GM23248 (cell line): ENCODE measurements at regions not wholly inside any gene's neighbourhood (a gene's known extent, or its start where the extent isn't known, plus 50 kb on each side); places are given as distances from the start of the nearest gene placed in this dataset.

Source experiments
- DNase-seq: peaks from one replicate; pipeline ENCODE4 v3.0.0-alpha.2; 2015
- H2AFZ ChIP-seq: fragments of 200-600 bp; sonication (generic); 2 replicates; pipeline ENCODE4 v1.6.1; 2016; ENCODE audit warnings: antibody characterized with exemption
- H3F3A ChIP-seq: fragments of 200-600 bp; sonication (generic); 2 replicates; pipeline ENCODE4 v1.6.1; 2016; ENCODE audit warnings: mild to moderate bottlenecking, antibody characterized with exemption, mixed run types; ENCODE audit not compliant: insufficient read depth
- H3K27ac ChIP-seq: fragments of 200-600 bp; sonication (generic); 2 replicates; pipeline ENCODE4 v1.5.1; 2016; ENCODE audit warnings: mild to moderate bottlenecking
- H3K27me3 ChIP-seq: fragments of 200-600 bp; sonication (generic); replicated peaks from 2 replicates; pipeline ENCODE4 v1.6.1; 2016; ENCODE audit warnings: mild to moderate bottlenecking; ENCODE audit not compliant: insufficient read depth
- H3K36me3 ChIP-seq: fragments of 200-600 bp; sonication (generic); 2 replicates; pipeline ENCODE4 v1.6.1; 2016; ENCODE audit warnings: low read depth, mild to moderate bottlenecking
- H3K4me1 ChIP-seq: fragments of 200-600 bp; sonication (generic); 2 replicates; pipeline ENCODE4 v1.6.1; 2016; ENCODE audit warnings: mild to moderate bottlenecking; ENCODE audit not compliant: insufficient read depth
- H3K4me2 ChIP-seq: fragments of 200-600 bp; sonication (generic); one replicate; pipeline ENCODE4 v1.6.1; 2016; ENCODE audit warnings: mild to moderate bottlenecking; ENCODE audit not compliant: unreplicated experiment
- H3K4me3 ChIP-seq: fragments of 200-600 bp; sonication (generic); 2 replicates; pipeline ENCODE4 v1.5.1; 2016; ENCODE audit warnings: mild to moderate bottlenecking
- H3K79me2 ChIP-seq: fragments of 200-600 bp; sonication (generic); 2 replicates; pipeline ENCODE4 v1.6.1; 2016; ENCODE audit warnings: mild to moderate bottlenecking; ENCODE audit not compliant: insufficient read depth
- H3K9ac ChIP-seq: fragments of 200-600 bp; sonication (generic); 2 replicates; pipeline ENCODE4 v1.6.1; 2016; ENCODE audit warnings: mild to moderate bottlenecking
- H3K9me2 ChIP-seq: fragments of 200-600 bp; sonication (generic); 2 replicates; pipeline ENCODE4 v1.6.1; 2016; ENCODE audit warnings: mixed run types, mild to moderate bottlenecking, moderate library complexity; ENCODE audit not compliant: insufficient read depth
- H3K9me3 ChIP-seq: fragments of 200-600 bp; sonication (generic); one replicate; pipeline ENCODE4 v1.6.1; 2017; ENCODE audit warnings: low read depth
- H4K20me1 ChIP-seq: fragments of 200-600 bp; sonication (generic); 2 replicates; pipeline ENCODE4 v1.6.0; 2016; ENCODE audit not compliant: insufficient read depth
- EZH2 ChIP-seq: fragments of 200-600 bp; sonication (generic); IDR thresholded peaks from 2 replicates; pipeline ENCODE4 v1.6.1; 2018; ENCODE audit warnings: antibody characterized with exemption, mild to moderate bottlenecking; ENCODE audit not compliant: insufficient read depth, poor library complexity, severe bottlenecking
- EZH2phosphoT487 ChIP-seq: fragments of 200-600 bp; sonication (generic); IDR thresholded peaks from 2 replicates; pipeline ENCODE4 v1.6.1; 2018; ENCODE audit warnings: antibody characterized with exemption, moderate library complexity, mild to moderate bottlenecking, low read depth; ENCODE audit not compliant: insufficient read depth
- WGBS, 2 experiments: methylation state at CpG; one replicate each; pipeline ENCODE4 v1.1.6; 2015 to 2017; ENCODE audit warnings: low lambda C conversion rate in 2 of 2, low coverage in 1 of 2; ENCODE audit errors: missing lambda C conversion rate in 2 of 2; 5-methylcytosine and 5-hydroxymethylcytosine counted together
- in situ Hi-C: fragments of 300-500 bp; cut with MboI; formaldehyde crosslinking; loops from 2 replicates; pipeline ENCODE4 v1.15.0; 2020

GRCh38 chr15:75109021-75109735 is 85.8 kb downstream of the PPCDC start:
- no peak overlapping the region for H2AFZ ChIP-seq
- H4K20me1 ChIP-seq, result no peaks in the 10 kb centered on the region
- H3K4me3 ChIP-seq, result no peak overlapping the region
- no peaks in the 10 kb centered on the region for H3K36me3 ChIP-seq
- H3K4me2 ChIP-seq, result no peak overlapping the region
- no peak for DNase-seq
- H3K9me3 ChIP-seq, result no peaks in the 10 kb centered on the region
- TF ChIP-seq EZH2 (no peak), EZH2phosphoT487 (no peak)
- H3K79me2 ChIP-seq, result no peaks in the 10 kb centered on the region
- H3K4me1 ChIP-seq, result peaks cover 18% of the 10 kb centered on the region
- 91 to 92% methylated on average over 17 to 18 of the region's 18 CpGs for WGBS, 2 experiments
- H3K27ac ChIP-seq, result no peak overlapping the region
- H3K9ac ChIP-seq, result no peak overlapping the region
- no peaks in the 10 kb centered on the region for H3K9me2 ChIP-seq
- H3K27me3 ChIP-seq, result no peaks in the 10 kb centered on the region
- peaks cover 15% of the 10 kb centered on the region for H3F3A ChIP-seq
- in situ Hi-C loops, result no loop called here

- TF ChIP-seq EZH2 (no peak), EZH2phosphoT487 (no peak)
- Histone ChIP-seq H2AFZ (no peak overlapping the region), H3K4me1 (peaks cover 18% of the 10 kb centered on the region), H3K27me3 (no peaks in the 10 kb centered on the region), H3K4me3 (no peak overlapping the region), H3K9me3 (no peaks in the 10 kb centered on the region), H3K27ac (no peak overlapping the region), H4K20me1 (no peaks in the 10 kb centered on the region), H3K9me2 (no peaks in the 10 kb centered on the region), H3K9ac (no peak overlapping the region), H3K4me2 (no peak overlapping the region), H3F3A (peaks cover 15% of the 10 kb centered on the region), H3K79me2 (no peaks in the 10 kb centered on the region), H3K36me3 (no peaks in the 10 kb centered on the region)
- WGBS, 2 experiments, result 55 to 63% methylated on average over 7 of the region's 7 CpGs
- in situ Hi-C loops, result no loop called here
- no peak for DNase-seq
Measured at GRCh38 chr15:75109736-75110130, 86.3 kb downstream of the PPCDC start.

- TF ChIP-seq EZH2 (no peak), EZH2phosphoT487 (no peak)
- Histone ChIP-seq H3K4me3 (no peak overlapping the region), H3F3A (peaks cover 15% of the 10 kb centered on the region), H3K9ac (no peak overlapping the region), H3K27me3 (no peaks in the 10 kb centered on the region), H3K9me3 (no peaks in the 10 kb centered on the region), H3K4me1 (peaks cover 11% of the 10 kb centered on the region), H3K27ac (no peak overlapping the region), H3K79me2 (no peaks in the 10 kb centered on the region), H3K36me3 (no peaks in the 10 kb centered on the region), H2AFZ (no peak overlapping the region), H3K9me2 (no peaks in the 10 kb centered on the region), H3K4me2 (no peak overlapping the region), H4K20me1 (no peaks in the 10 kb centered on the region)
- WGBS, 2 experiments, result 84 to 87% methylated on average over 4 of the region's 4 CpGs
- no peak for DNase-seq
- in situ Hi-C loops, result no loop called here
Measured at GRCh38 chr15:75112278-75112847, 89.0 kb downstream of the PPCDC start.

GRCh38 chr15:75112848-75113492 is 88.7 kb upstream of the C15orf39 start:
- 44 to 54% methylated on average over 3 of the region's 3 CpGs for WGBS, 2 experiments
- TF ChIP-seq EZH2phosphoT487 (no peak), EZH2 (no peak)
- Histone ChIP-seq H3K9me2 (no peaks in the 10 kb centered on the region), H4K20me1 (no peaks in the 10 kb centered on the region), H3K9me3 (peaks cover 4% of the 10 kb centered on the region), H3K36me3 (no peaks in the 10 kb centered on the region), H3K4me1 (peaks cover 10% of the 10 kb centered on the region), H3K79me2 (no peaks in the 10 kb centered on the region), H3F3A (peaks cover 9% of the 10 kb centered on the region), H3K27me3 (no peaks in the 10 kb centered on the region), H2AFZ (no peak overlapping the region), H3K4me3 (no peak overlapping the region), H3K9ac (no peak overlapping the region), H3K27ac (no peak overlapping the region), H3K4me2 (no peak overlapping the region)
- in situ Hi-C loops, result no loop called here
- no peak for DNase-seq
